H9 (cell line): ENCODE measurements at regions not wholly inside any gene's neighbourhood (a gene's known extent, or its start where the extent isn't known, plus 50 kb on each side); places are given as distances from the start of the nearest gene placed in this dataset.

ENCODE experiments used
- DNase-seq: peaks from one replicate; pipeline ENCODE4 v3.0.0-alpha.2; 2017
- H2AFZ ChIP-seq: one replicate; pipeline ENCODE4 v1.6.1; 2013; ENCODE audit warnings: mild to moderate bottlenecking, low read length, control low read depth, moderate library complexity
- H2AK5ac ChIP-seq: 2 replicates; pipeline ENCODE4 v1.6.1; 2013; ENCODE audit warnings: low read length, control low read depth, mixed read lengths; ENCODE audit not compliant: insufficient read length
- H2BK120ac ChIP-seq: one replicate; pipeline ENCODE4 v1.6.1; 2013; ENCODE audit warnings: low read depth, mild to moderate bottlenecking, low read length, control low read depth, inconsistent platforms; ENCODE audit not compliant: poor library complexity, severe bottlenecking
- H2BK12ac ChIP-seq: 2 replicates; pipeline ENCODE4 v1.6.1; 2013; ENCODE audit warnings: low read length, control low read depth, mixed read lengths, low read depth; ENCODE audit not compliant: insufficient read length
- H2BK15ac ChIP-seq: 2 replicates; pipeline ENCODE4 v1.6.1; 2013; ENCODE audit warnings: low read depth, low read length, control low read depth
- H2BK20ac ChIP-seq: one replicate; pipeline ENCODE4 v1.6.1; 2013; ENCODE audit warnings: low read depth, mild to moderate bottlenecking, low read length, control low read depth, inconsistent platforms; ENCODE audit not compliant: poor library complexity, severe bottlenecking
- H2BK5ac ChIP-seq: 2 replicates; pipeline ENCODE4 v1.6.1; 2013; ENCODE audit warnings: low read length, control low read depth, mixed read lengths; ENCODE audit not compliant: insufficient read length
- H3K14ac ChIP-seq: 2 replicates; pipeline ENCODE4 v1.6.1; 2013; ENCODE audit warnings: low read length, control low read depth; ENCODE audit not compliant: insufficient read depth
- H3K18ac ChIP-seq: 2 replicates; pipeline ENCODE4 v1.6.1; 2013; ENCODE audit warnings: low read depth, mild to moderate bottlenecking, mixed read lengths, low read length, control low read depth; ENCODE audit not compliant: insufficient read length
- H3K23ac ChIP-seq: 2 replicates; pipeline ENCODE4 v1.6.1; 2013; ENCODE audit warnings: low read length, control low read depth, mixed read lengths, low read depth; ENCODE audit not compliant: insufficient read length
- H3K23me2 ChIP-seq: 2 replicates; pipeline ENCODE4 v1.6.1; 2013; ENCODE audit warnings: low read depth, mild to moderate bottlenecking, mixed read lengths, low read length, control low read depth; ENCODE audit not compliant: insufficient read length, poor library complexity, severe bottlenecking
- H3K27ac ChIP-seq: 2 replicates; pipeline ENCODE4 v1.5.1; 2013; ENCODE audit warnings: low read length, control low read depth, mixed read lengths, low read depth; ENCODE audit not compliant: insufficient read length
- H3K27me3 ChIP-seq: 2 replicates; pipeline ENCODE4 v1.6.1; 2013; ENCODE audit warnings: low read length, control low read depth, inconsistent platforms; ENCODE audit not compliant: insufficient read depth
- H3K4ac ChIP-seq: 2 replicates; pipeline ENCODE4 v1.6.1; 2013; ENCODE audit warnings: low read depth, mild to moderate bottlenecking, control low read depth, inconsistent platforms, low read length, moderate library complexity
- H3K4me1 ChIP-seq: 2 replicates; pipeline ENCODE4 v1.6.1; 2013; ENCODE audit warnings: low read length, control low read depth, inconsistent platforms; ENCODE audit not compliant: insufficient read depth
- H3K4me2 ChIP-seq: 2 replicates; pipeline ENCODE4 v1.6.1; 2013; ENCODE audit warnings: low read length, control low read depth, mixed read lengths; ENCODE audit not compliant: insufficient read length, insufficient read depth
- H3K56ac ChIP-seq: 2 replicates; pipeline ENCODE4 v1.6.1; 2013; ENCODE audit warnings: low read depth, mild to moderate bottlenecking, mixed read lengths, low read length, control low read depth; ENCODE audit not compliant: insufficient read length
- H3K79me1 ChIP-seq: 2 replicates; pipeline ENCODE4 v1.6.1; 2013; ENCODE audit warnings: low read depth, mild to moderate bottlenecking, moderate library complexity, low read length, control low read depth, inconsistent platforms; ENCODE audit not compliant: insufficient read depth, poor library complexity, severe bottlenecking
- H3K79me2 ChIP-seq: 2 replicates; pipeline ENCODE4 v1.6.1; 2013; ENCODE audit warnings: low read length, control low read depth, inconsistent platforms; ENCODE audit not compliant: insufficient read depth
- H3K9ac ChIP-seq: 2 replicates; pipeline ENCODE4 v1.6.1; 2013; ENCODE audit warnings: low read length, control low read depth, mixed read lengths; ENCODE audit not compliant: insufficient read length; ENCODE audit errors: extremely low read depth
- H3K9me3 ChIP-seq: one replicate; pipeline ENCODE4 v1.6.1; 2013; ENCODE audit warnings: low read depth, low read length, inconsistent platforms; ENCODE audit not compliant: control insufficient read depth
- H3T11ph ChIP-seq: one replicate; pipeline ENCODE4 v1.6.1; 2013; ENCODE audit warnings: mild to moderate bottlenecking, low read length, control low read depth, inconsistent platforms
- H4K20me1 ChIP-seq: one replicate; pipeline ENCODE4 v1.6.1; 2013; ENCODE audit not compliant: control insufficient read depth, insufficient read length, insufficient read depth
- H4K5ac ChIP-seq: 2 replicates; pipeline ENCODE4 v1.6.1; 2013; ENCODE audit warnings: low read depth, mild to moderate bottlenecking, mixed read lengths, low read length, control low read depth; ENCODE audit not compliant: insufficient read length
- H4K8ac ChIP-seq: replicated peaks from 2 replicates; pipeline ENCODE4 v1.6.1; 2013; ENCODE audit warnings: low read length, control low read depth, mixed read lengths, low read depth; ENCODE audit not compliant: insufficient read length
- H4K91ac ChIP-seq: 2 replicates; pipeline ENCODE4 v1.6.1; 2013; ENCODE audit warnings: low read depth, mild to moderate bottlenecking, moderate library complexity, mixed read lengths, low read length, control low read depth; ENCODE audit not compliant: insufficient read length
- H3K27ac Mint-ChIP-seq, 3 experiments: 2 replicates in 2 of 3; 3 replicates in 1 of 3; pipeline ENCODE4 v1.8.0; 2020 to 2021; ENCODE audit warnings: mixed read lengths in 3 of 3, mild to moderate bottlenecking in 1 of 3, moderate library complexity in 1 of 3
- H3K27me3 Mint-ChIP-seq: 2 replicates; pipeline ENCODE4 v1.8.0; 2021; ENCODE audit warnings: low read depth, mild to moderate bottlenecking, moderate library complexity, mixed read lengths
- H3K36me3 Mint-ChIP-seq, 3 experiments: 2 replicates in 2 of 3; 3 replicates in 1 of 3; pipeline ENCODE4 v1.8.0; 2020 to 2021; ENCODE audit warnings: low read depth in 3 of 3, mixed read lengths in 3 of 3; ENCODE audit not compliant: insufficient read depth in 1 of 3
- H3K4me1 Mint-ChIP-seq, 2 experiments: 2 replicates each; pipeline ENCODE4 v1.8.0; 2020; ENCODE audit warnings: mixed read lengths in 2 of 2
- H3K4me3 Mint-ChIP-seq, 2 experiments: 2 replicates in 1 of 2; 3 replicates in 1 of 2; pipeline ENCODE4 v1.8.0; 2020 to 2021; ENCODE audit warnings: mild to moderate bottlenecking in 2 of 2, mixed read lengths in 2 of 2, moderate library complexity in 1 of 2
- H3K9me3 Mint-ChIP-seq, 2 experiments: 2 replicates in 1 of 2; 3 replicates in 1 of 2; pipeline ENCODE4 v1.8.0; 2020; ENCODE audit warnings: mild to moderate bottlenecking in 2 of 2, mixed read lengths in 2 of 2, moderate library complexity in 1 of 2
- CTCF ChIP-seq: fragments of 200-600 bp; sonication (generic); conservative IDR thresholded peaks from 3 replicates; pipeline ENCODE4 v1.8.0; 2021; ENCODE audit warnings: antibody characterized with exemption, mild to moderate bottlenecking
- WGBS: extraction: QIAGEN DNeasy Blood & Tissue Kit; methylation state at CpG from one replicate; pipeline ENCODE4 v1.1.7; 2013; ENCODE audit warnings: missing lambda C conversion rate, low lambda C conversion rate, mixed read lengths; ENCODE audit not compliant: insufficient read length; ENCODE audit errors: extremely low coverage; 5-methylcytosine and 5-hydroxymethylcytosine counted together

- H4K5ac ChIP-seq = no peak overlapping the region
- H2BK120ac ChIP-seq = no peak overlapping the region
- H3K14ac ChIP-seq = no peak overlapping the region
- no peak overlapping the region for H3K56ac ChIP-seq
- no peak overlapping the region for H2BK5ac ChIP-seq
- no peak overlapping the region for H3K27ac Mint-ChIP-seq
- peak overlapping the region; percentile 77 for H2BK20ac ChIP-seq
- H3K79me1 ChIP-seq = no peaks in the 10 kb centered on the region
- no peaks in the 10 kb centered on the region for H3K23me2 ChIP-seq
- no peak for TF ChIP-seq CTCF
- H3K4me2 ChIP-seq = no peak overlapping the region
- no peaks in the 10 kb centered on the region; a peak in 1 of 7 replicates for H3K36me3 Mint-ChIP-seq
- no peak overlapping the region for H4K8ac ChIP-seq
- WGBS = no CpG with 5 or more reads among the region's 8 CpGs
- no peak overlapping the region for H2AFZ ChIP-seq
- no peaks in the 10 kb centered on the region; the same call in 1 of the 2 replicates for H3K27me3 Mint-ChIP-seq
- no peak overlapping the region for H2BK12ac ChIP-seq
- H2AK5ac ChIP-seq = no peak overlapping the region
- no peak overlapping the region for H3K4me3 Mint-ChIP-seq
- peaks cover 16% of the 10 kb centered on the region for H3K4me1 ChIP-seq
- H3K18ac ChIP-seq = no peak overlapping the region
- no peaks in the 10 kb centered on the region for H4K20me1 ChIP-seq
- peaks cover 37% of the 10 kb centered on the region in 2 experiments for H3K4me1 Mint-ChIP-seq
- H3K9me3 ChIP-seq = no peaks in the 10 kb centered on the region
- H3K27me3 ChIP-seq = no peaks in the 10 kb centered on the region
- no peak overlapping the region for H3K4ac ChIP-seq
- H2BK15ac ChIP-seq = no peak overlapping the region
- no peak overlapping the region for H3K9ac ChIP-seq
- H3T11ph ChIP-seq = no peak overlapping the region
- no peak overlapping the region for H4K91ac ChIP-seq
- no peak for DNase-seq
- H3K23ac ChIP-seq = no peak overlapping the region
- H3K9me3 Mint-ChIP-seq = no peaks in the 10 kb centered on the region
- H3K27ac ChIP-seq = no peak overlapping the region
- no peaks in the 10 kb centered on the region for H3K79me2 ChIP-seq
These were observed 455.8 kb downstream of the BCL11B start for GRCh38 chr14:98816195-98816594.
